Adipocyte (in vitro differentiated cells): ENCODE measurements at regions not wholly inside any gene's neighbourhood (a gene's known extent, or its start where the extent isn't known, plus 50 kb on each side); places are given as distances from the start of the nearest gene placed in this dataset.

Experiments used
- DNase-seq: peaks from one replicate; pipeline ENCODE4 v3.0.0-alpha.2; 2015; ENCODE audit warnings: low read depth
- H3K27me3 ChIP-seq: replicated peaks from 2 replicates; pipeline ENCODE4 v1.7.0; 2013; ENCODE audit warnings: mild to moderate bottlenecking, low read length, moderate library complexity; ENCODE audit not compliant: control insufficient read depth, insufficient read depth
- H3K36me3 ChIP-seq: 2 replicates; pipeline ENCODE4 v1.7.0; 2013; ENCODE audit warnings: low read length, mild to moderate bottlenecking, moderate library complexity; ENCODE audit not compliant: control insufficient read depth, insufficient read depth, severe bottlenecking
- H3K4me1 ChIP-seq: 2 replicates; pipeline ENCODE4 v1.7.0; 2013; ENCODE audit warnings: mild to moderate bottlenecking, low read length, moderate library complexity; ENCODE audit not compliant: control insufficient read depth, insufficient read depth
- H3K4me3 ChIP-seq: 2 replicates; pipeline ENCODE4 v1.7.0; 2013; ENCODE audit warnings: mild to moderate bottlenecking, low read length, moderate library complexity
- H3K9ac ChIP-seq: 2 replicates; pipeline ENCODE4 v1.7.0; 2013; ENCODE audit warnings: mild to moderate bottlenecking, low read length, moderate library complexity
- H3K9me3 ChIP-seq: 2 replicates; pipeline ENCODE4 v1.7.0; 2013; ENCODE audit warnings: mild to moderate bottlenecking, low read length, moderate library complexity; ENCODE audit not compliant: control insufficient read depth

GRCh38 chr2:16278421-16279200, 338.3 kb downstream of the MYCN start:
- peaks cover 16% of the 10 kb centered on the region for H3K27me3 ChIP-seq
- no peaks in the 10 kb centered on the region for H3K36me3 ChIP-seq
- no peaks in the 10 kb centered on the region for H3K4me1 ChIP-seq
- no peak overlapping the region for H3K4me3 ChIP-seq
- H3K9me3 ChIP-seq, result no peaks in the 10 kb centered on the region
- no peak for DNase-seq
- no peak overlapping the region for H3K9ac ChIP-seq

GRCh38 chr2:16277117-16277516, 336.8 kb downstream of the MYCN start:
- no peaks in the 10 kb centered on the region for H3K9me3 ChIP-seq
- no peak for DNase-seq
- no peaks in the 10 kb centered on the region for H3K36me3 ChIP-seq
- no peak overlapping the region for H3K4me3 ChIP-seq
- no peak overlapping the region for H3K9ac ChIP-seq
- H3K27me3 ChIP-seq, result peaks cover 13% of the 10 kb centered on the region
- H3K4me1 ChIP-seq, result no peaks in the 10 kb centered on the region

- H3K4me3 ChIP-seq, result no peak overlapping the region
- no peaks in the 10 kb centered on the region for H3K4me1 ChIP-seq
- DNase-seq, result no peak
- no peak overlapping the region for H3K9ac ChIP-seq
- no peaks in the 10 kb centered on the region for H3K9me3 ChIP-seq
- peaks cover 10% of the 10 kb centered on the region for H3K27me3 ChIP-seq
- H3K36me3 ChIP-seq, result no peaks in the 10 kb centered on the region
These were observed 335.3 kb downstream of the MYCN start for GRCh38 chr2:16275661-16276060.

GRCh38 chr2:16275131-16275530, 334.8 kb downstream of the MYCN start:
- Histone ChIP-seq H3K9ac (no peak overlapping the region), H3K9me3 (no peaks in the 10 kb centered on the region), H3K27me3 (peaks cover 5% of the 10 kb centered on the region), H3K4me3 (no peak overlapping the region), H3K36me3 (no peaks in the 10 kb centered on the region), H3K4me1 (no peaks in the 10 kb centered on the region)
- DNase-seq, result no peak

- no peak overlapping the region for H3K4me3 ChIP-seq
- no peaks in the 10 kb centered on the region for H3K27me3 ChIP-seq
- H3K9ac ChIP-seq, result no peak overlapping the region
- H3K9me3 ChIP-seq, result no peaks in the 10 kb centered on the region
- H3K4me1 ChIP-seq, result no peaks in the 10 kb centered on the region
- DNase-seq, result no peak
- no peaks in the 10 kb centered on the region for H3K36me3 ChIP-seq
These were observed 332.8 kb downstream of the MYCN start for GRCh38 chr2:16273111-16273510.

- no peak for DNase-seq
- Histone ChIP-seq H3K9me3 (no peaks in the 10 kb centered on the region), H3K27me3 (no peaks in the 10 kb centered on the region)
These were observed 331.9 kb downstream of the MYCN start for GRCh38 chr2:16272038-16272788.

GRCh38 chr2:16271231-16271896, 331.0 kb downstream of the MYCN start:
- DNase-seq, result no peak
- H3K36me3 ChIP-seq, result no peaks in the 10 kb centered on the region

More at GRCh38 chr2:16272038-16272788, 331.9 kb downstream of the MYCN start:
- Histone ChIP-seq H3K36me3 (no peaks in the 10 kb centered on the region), H3K4me3 (no peak overlapping the region), H3K4me1 (no peaks in the 10 kb centered on the region), H3K9ac (no peak overlapping the region)

GRCh38 chr2:16270441-16270840, 330.1 kb downstream of the MYCN start:
- no peak overlapping the region for H3K9ac ChIP-seq
- DNase-seq, result no peak
- H3K9me3 ChIP-seq, result no peaks in the 10 kb centered on the region
- no peak overlapping the region for H3K4me3 ChIP-seq
- no peaks in the 10 kb centered on the region for H3K36me3 ChIP-seq
- no peaks in the 10 kb centered on the region for H3K27me3 ChIP-seq
- no peaks in the 10 kb centered on the region for H3K4me1 ChIP-seq

More at GRCh38 chr2:16271231-16271896, 331.0 kb downstream of the MYCN start:
- H3K4me3 ChIP-seq, result no peak overlapping the region
- no peaks in the 10 kb centered on the region for H3K4me1 ChIP-seq
- H3K9me3 ChIP-seq, result no peaks in the 10 kb centered on the region
- no peak overlapping the region for H3K9ac ChIP-seq
- H3K27me3 ChIP-seq, result no peaks in the 10 kb centered on the region

GRCh38 chr2:16268301-16269000, 328.1 kb downstream of the MYCN start:
- H3K9ac ChIP-seq, result no peak overlapping the region
- DNase-seq, result no peak
- no peaks in the 10 kb centered on the region for H3K4me1 ChIP-seq
- no peak overlapping the region for H3K4me3 ChIP-seq
- no peaks in the 10 kb centered on the region for H3K9me3 ChIP-seq
- no peaks in the 10 kb centered on the region for H3K36me3 ChIP-seq
- no peaks in the 10 kb centered on the region for H3K27me3 ChIP-seq

GRCh38 chr2:16266571-16266970, 326.2 kb downstream of the MYCN start:
- Histone ChIP-seq H3K9me3 (no peaks in the 10 kb centered on the region), H3K4me1 (no peaks in the 10 kb centered on the region), H3K9ac (no peak overlapping the region), H3K36me3 (no peaks in the 10 kb centered on the region), H3K27me3 (no peaks in the 10 kb centered on the region), H3K4me3 (no peak overlapping the region)
- no peak for DNase-seq
